Neural progenitor cell (in vitro differentiated cells): ENCODE measurements at regions not wholly inside any gene's neighbourhood (a gene's known extent, or its start where the extent isn't known, plus 50 kb on each side); places are given as distances from the start of the nearest gene placed in this dataset.
A peak's percentile ranks its signal among the peaks of the same experiment; 100 is the strongest.

Experiments
- DNase-seq: peaks from one replicate; pipeline ENCODE4 v3.0.0-alpha.2; 2016; ENCODE audit warnings: low spot score
- H2AFZ ChIP-seq: fragments of 200-600 bp; sonication (generic); replicated peaks from 2 replicates; pipeline ENCODE4 v1.6.1; 2016; ENCODE audit warnings: antibody characterized with exemption
- H3F3A ChIP-seq: fragments of 200-600 bp; sonication (generic); 2 replicates; pipeline ENCODE4 v1.6.1; 2016; ENCODE audit warnings: antibody characterized with exemption, low read depth
- H3K27ac ChIP-seq: fragments of 200-600 bp; sonication (generic); 2 replicates; pipeline ENCODE4 v1.5.1; 2016; ENCODE audit warnings: mild to moderate bottlenecking
- H3K27me3 ChIP-seq: fragments of 200-600 bp; sonication (generic); 2 replicates; pipeline ENCODE4 v1.6.1; 2016; ENCODE audit warnings: mild to moderate bottlenecking, moderate library complexity
- H3K36me3 ChIP-seq: fragments of 200-600 bp; sonication (generic); 2 replicates; pipeline ENCODE4 v1.5.1; 2016
- H3K4me1 ChIP-seq: fragments of 200-600 bp; sonication (generic); 2 replicates; pipeline ENCODE4 v1.6.1; 2016; ENCODE audit warnings: mixed run types
- H3K4me2 ChIP-seq: fragments of 200-600 bp; sonication (generic); 2 replicates; pipeline ENCODE4 v1.6.1; 2016
- H3K4me3 ChIP-seq: fragments of 200-600 bp; sonication (generic); 2 replicates; pipeline ENCODE4 v1.5.1; 2016
- H3K79me2 ChIP-seq: fragments of 200-600 bp; sonication (generic); 2 replicates; pipeline ENCODE4 v1.6.1; 2016; ENCODE audit warnings: low read depth
- H3K9ac ChIP-seq: fragments of 200-600 bp; sonication (generic); 2 replicates; pipeline ENCODE4 v1.6.1; 2016
- H3K9me3 ChIP-seq: fragments of 200-600 bp; sonication (generic); 2 replicates; pipeline ENCODE4 v1.5.1; 2016; ENCODE audit warnings: low read depth
- H4K20me1 ChIP-seq: fragments of 200-600 bp; sonication (generic); 2 replicates; pipeline ENCODE4 v1.6.1; 2016; ENCODE audit warnings: low read depth
- H3K27ac Mint-ChIP-seq: 3 replicates; pipeline ENCODE4 v1.8.0; 2021; ENCODE audit warnings: mixed read lengths
- H3K27me3 Mint-ChIP-seq: 2 replicates; pipeline ENCODE4 v1.8.0; 2022; ENCODE audit warnings: low read depth, mild to moderate bottlenecking, inconsistent platforms, moderate library complexity, mixed read lengths; ENCODE audit not compliant: insufficient read depth
- H3K36me3 Mint-ChIP-seq: 3 replicates; pipeline ENCODE4 v1.8.0; 2021; ENCODE audit warnings: mixed read lengths
- H3K4me1 Mint-ChIP-seq: 3 replicates; pipeline ENCODE4 v1.8.0; 2021; ENCODE audit warnings: mixed read lengths
- H3K4me3 Mint-ChIP-seq: 3 replicates; pipeline ENCODE4 v1.8.0; 2021; ENCODE audit warnings: mild to moderate bottlenecking, moderate library complexity, mixed read lengths
- H3K9me3 Mint-ChIP-seq: 3 replicates; pipeline ENCODE4 v1.8.0; 2020; ENCODE audit warnings: mixed read lengths
- EZH2 ChIP-seq: fragments of 200-600 bp; sonication (generic); IDR thresholded peaks from 2 replicates; pipeline ENCODE4 v1.6.1; 2017; ENCODE audit warnings: antibody characterized with exemption, mild to moderate bottlenecking, moderate library complexity
- EZH2phosphoT487 ChIP-seq: fragments of 200-600 bp; sonication (generic); IDR thresholded peaks from 2 replicates; pipeline ENCODE4 v1.6.1; 2017; ENCODE audit warnings: antibody characterized with exemption
- TF ChIP-seq, protein P1 (sequence below): fragments of 200-600 bp; sonication (generic); IDR thresholded peaks from 2 replicates; pipeline ENCODE4 v1.5.1; 2017; ENCODE audit warnings: antibody characterized with exemption, mild to moderate bottlenecking

DNA sequence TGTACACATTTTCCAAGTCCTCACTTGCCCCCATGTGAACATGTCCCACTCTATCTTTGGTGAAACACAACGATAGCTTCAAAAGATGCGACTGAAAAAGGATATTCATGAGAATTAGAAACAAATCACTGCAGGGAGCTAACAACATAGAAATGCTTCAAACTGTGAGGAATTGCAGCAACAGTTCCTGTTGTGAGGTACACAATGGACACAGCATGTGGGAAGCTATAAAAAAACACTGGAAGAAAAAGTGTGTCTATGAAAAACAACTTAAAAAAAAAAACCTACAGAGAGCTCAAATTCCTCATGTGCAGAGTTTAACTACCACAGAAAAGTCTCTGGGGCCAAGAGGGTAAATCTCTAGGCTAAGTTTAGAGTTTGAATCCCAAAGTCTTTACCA is 51.6 kb upstream of the BLTP1 start:
- peak; percentile 56 for DNase-seq
- no peak overlapping the region for H2AFZ ChIP-seq
- Mint-ChIP-seq H3K4me3 (peak overlapping the region; percentile 14), H3K27ac (peak overlapping the region; percentile 53), H3K4me1 (peaks cover 26% of the 10 kb centered on the region), H3K27me3 (no peaks in the 10 kb centered on the region), H3K9me3 (peaks cover 4% of the 10 kb centered on the region), H3K36me3 (peaks cover 2% of the 10 kb centered on the region)
- H3K27ac ChIP-seq = no peak overlapping the region
- H3K4me3 ChIP-seq = peak overlapping the region; percentile 15
- peak overlapping the region; percentile 52 for H3K4me2 ChIP-seq
- no peaks in the 10 kb centered on the region for H3K36me3 ChIP-seq
- H3K9me3 ChIP-seq = no peaks in the 10 kb centered on the region
- H3K9ac ChIP-seq = no peak overlapping the region
- H3K4me1 ChIP-seq = peaks cover 21% of the 10 kb centered on the region
- TF ChIP-seq, protein P1, sequence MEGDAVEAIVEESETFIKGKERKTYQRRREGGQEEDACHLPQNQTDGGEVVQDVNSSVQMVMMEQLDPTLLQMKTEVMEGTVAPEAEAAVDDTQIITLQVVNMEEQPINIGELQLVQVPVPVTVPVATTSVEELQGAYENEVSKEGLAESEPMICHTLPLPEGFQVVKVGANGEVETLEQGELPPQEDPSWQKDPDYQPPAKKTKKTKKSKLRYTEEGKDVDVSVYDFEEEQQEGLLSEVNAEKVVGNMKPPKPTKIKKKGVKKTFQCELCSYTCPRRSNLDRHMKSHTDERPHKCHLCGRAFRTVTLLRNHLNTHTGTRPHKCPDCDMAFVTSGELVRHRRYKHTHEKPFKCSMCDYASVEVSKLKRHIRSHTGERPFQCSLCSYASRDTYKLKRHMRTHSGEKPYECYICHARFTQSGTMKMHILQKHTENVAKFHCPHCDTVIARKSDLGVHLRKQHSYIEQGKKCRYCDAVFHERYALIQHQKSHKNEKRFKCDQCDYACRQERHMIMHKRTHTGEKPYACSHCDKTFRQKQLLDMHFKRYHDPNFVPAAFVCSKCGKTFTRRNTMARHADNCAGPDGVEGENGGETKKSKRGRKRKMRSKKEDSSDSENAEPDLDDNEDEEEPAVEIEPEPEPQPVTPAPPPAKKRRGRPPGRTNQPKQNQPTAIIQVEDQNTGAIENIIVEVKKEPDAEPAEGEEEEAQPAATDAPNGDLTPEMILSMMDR = no peak
- TF ChIP-seq EZH2phosphoT487 (no peak), EZH2 (no peak)
- H3K79me2 ChIP-seq = no peaks in the 10 kb centered on the region
- H3F3A ChIP-seq = peaks cover 12% of the 10 kb centered on the region
- H3K27me3 ChIP-seq = no peaks in the 10 kb centered on the region
- H4K20me1 ChIP-seq = no peaks in the 10 kb centered on the region

DNA sequence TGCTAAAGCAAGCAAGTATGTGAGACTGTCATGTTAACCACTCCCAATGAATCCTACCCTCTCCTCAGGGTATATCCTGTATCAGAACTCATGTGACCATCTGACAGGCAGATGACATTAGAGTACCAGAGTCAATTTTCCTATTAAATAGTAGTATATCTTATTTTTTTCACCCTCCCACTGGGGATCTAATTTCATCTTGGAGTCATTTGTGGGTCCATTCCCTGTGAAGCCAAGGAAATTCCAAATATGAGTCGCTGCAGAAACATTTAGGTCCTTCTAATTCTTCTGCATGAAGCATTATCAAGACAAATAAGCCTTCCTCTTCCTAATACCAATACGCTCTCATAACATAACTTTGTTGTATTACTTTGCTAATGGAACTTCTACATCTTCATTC is 52.2 kb upstream of the BLTP1 start:
- no peaks in the 10 kb centered on the region for H3K27me3 Mint-ChIP-seq
- Histone ChIP-seq H3K4me2 (peak overlapping the region; percentile 52), H3K27me3 (no peaks in the 10 kb centered on the region)

DNA sequence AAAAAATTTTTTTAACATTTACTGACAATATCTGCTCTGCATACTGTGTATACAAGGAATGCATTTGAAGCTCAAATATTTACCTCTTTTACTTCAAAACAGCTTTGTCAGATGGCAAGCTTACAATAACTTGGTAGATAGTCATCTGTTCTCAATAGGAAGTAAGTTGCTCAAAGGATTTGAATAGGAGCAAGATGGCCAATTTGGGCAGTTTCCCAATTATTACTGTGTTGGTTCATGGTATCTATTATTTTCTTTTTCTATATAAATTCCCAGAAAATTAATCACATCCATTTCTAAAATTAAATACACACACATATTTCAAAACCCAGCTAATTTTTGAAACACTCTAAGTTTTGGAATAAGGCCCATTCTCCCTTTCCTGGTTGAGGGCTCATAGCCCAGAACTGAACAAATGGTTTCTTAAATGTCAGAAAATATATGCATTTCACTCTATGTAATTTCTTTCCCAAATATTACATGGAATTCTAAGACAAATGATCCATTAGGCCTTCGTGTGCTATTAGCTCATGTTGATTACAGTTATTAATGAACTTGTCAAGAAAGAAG is 60.2 kb upstream of the BLTP1 start:
- Mint-ChIP-seq H3K4me1 (no peaks in the 10 kb centered on the region), H3K27me3 (no peaks in the 10 kb centered on the region), H3K9me3 (no peaks in the 10 kb centered on the region), H3K36me3 (no peaks in the 10 kb centered on the region), H3K4me3 (no peak overlapping the region), H3K27ac (no peak overlapping the region)
- no peak overlapping the region for H3K27ac ChIP-seq
- no peak overlapping the region for H3K9ac ChIP-seq
- H3K27me3 ChIP-seq = no peaks in the 10 kb centered on the region
- no peaks in the 10 kb centered on the region for H3F3A ChIP-seq
- no peaks in the 10 kb centered on the region for H3K36me3 ChIP-seq
- H2AFZ ChIP-seq = no peak overlapping the region
- no peaks in the 10 kb centered on the region for H3K4me1 ChIP-seq
- H3K79me2 ChIP-seq = no peaks in the 10 kb centered on the region
- no peaks in the 10 kb centered on the region for H3K9me3 ChIP-seq
- H3K4me3 ChIP-seq = no peak overlapping the region
- H4K20me1 ChIP-seq = no peaks in the 10 kb centered on the region
- no peak for DNase-seq
- no peak for TF ChIP-seq EZH2phosphoT487
- TF ChIP-seq, protein P1 = no peak
- TF ChIP-seq EZH2 = no peak
- H3K4me2 ChIP-seq = no peak overlapping the region

More for the DNA sequence above, 52.2 kb upstream of the BLTP1 start:
- Histone ChIP-seq H3K4me3 (no peak overlapping the region), H2AFZ (no peak overlapping the region), H3K79me2 (no peaks in the 10 kb centered on the region), H3F3A (peaks cover 12% of the 10 kb centered on the region), H3K9me3 (no peaks in the 10 kb centered on the region), H3K36me3 (no peaks in the 10 kb centered on the region), H3K9ac (no peak overlapping the region), H4K20me1 (no peaks in the 10 kb centered on the region), H3K27ac (no peak overlapping the region), H3K4me1 (peaks cover 21% of the 10 kb centered on the region)
- peak overlapping the region; percentile 34 for H3K27ac Mint-ChIP-seq
- TF ChIP-seq EZH2 = no peak
- no peak for TF ChIP-seq EZH2phosphoT487
- TF ChIP-seq, protein P1 = no peak
- peaks cover 26% of the 10 kb centered on the region for H3K4me1 Mint-ChIP-seq
- H3K36me3 Mint-ChIP-seq = peaks cover 2% of the 10 kb centered on the region
- H3K9me3 Mint-ChIP-seq = peaks cover 4% of the 10 kb centered on the region
- no peak overlapping the region for H3K4me3 Mint-ChIP-seq
- no peak for DNase-seq
